ENCODE measurements at regions not wholly inside any gene's neighbourhood (a gene's known extent, or its start where the extent isn't known, plus 50 kb on each side); places are given as distances from the start of the nearest gene placed in this dataset.

GRCh38 chr2:103002954-103003353 lies 241.1 kb downstream of the TMEM182 start:
- no peak overlapping the region for H3K4me3 Mint-ChIP-seq (ENCODE audit: unreplicated experiment)
- TF ChIP-seq CTCF (IDR thresholded peaks at IDR 0.05; ENCODE audit: partially characterized antibody, unreplicated experiment) = no peak
- no peaks in the 10 kb centered on the region for H3K27me3 Mint-ChIP-seq (ENCODE audit: unreplicated experiment)
- H3K4me1 Mint-ChIP-seq (ENCODE audit: low read depth, unreplicated experiment) = no peaks in the 10 kb centered on the region
- no peaks in the 10 kb centered on the region for H3K9me3 Mint-ChIP-seq (ENCODE audit: unreplicated experiment)
- H3K27ac Mint-ChIP-seq (ENCODE audit: unreplicated experiment) = no peak overlapping the region
- H3K36me3 Mint-ChIP-seq (ENCODE audit: unreplicated experiment) = no peaks in the 10 kb centered on the region
- no peak for DNase-seq

DNA sequence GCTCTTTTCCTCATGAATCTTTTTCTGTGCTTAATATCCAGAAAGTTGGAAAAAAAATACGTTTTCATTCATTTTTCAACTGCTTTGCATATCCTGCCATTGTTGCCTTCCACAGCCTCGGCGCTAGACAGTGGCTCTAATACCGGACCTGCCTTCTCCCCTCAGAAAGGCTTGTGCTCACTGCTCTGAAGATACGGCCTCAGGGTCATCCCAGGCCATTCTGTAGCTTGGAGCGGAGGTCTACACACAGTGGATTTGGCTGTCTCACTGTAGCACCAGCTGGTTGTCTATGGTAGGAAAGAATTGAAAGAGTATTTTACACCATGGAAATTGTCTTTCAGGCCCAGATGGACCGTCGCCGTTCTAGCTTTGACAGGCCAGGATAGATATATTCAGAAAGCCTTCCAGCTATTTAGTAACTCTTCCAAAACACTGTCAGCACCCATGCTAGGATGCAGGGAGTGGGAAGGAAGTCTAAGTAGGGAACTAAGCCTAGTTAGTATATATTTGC lies 242.0 kb downstream of the TMEM182 start:
- Mint-ChIP-seq H3K27me3 (ENCODE audit: unreplicated experiment) (no peaks in the 10 kb centered on the region), H3K4me3 (ENCODE audit: unreplicated experiment) (no peak overlapping the region), H3K9me3 (ENCODE audit: unreplicated experiment) (no peaks in the 10 kb centered on the region), H3K4me1 (ENCODE audit: low read depth, unreplicated experiment) (no peaks in the 10 kb centered on the region), H3K27ac (ENCODE audit: unreplicated experiment) (no peak overlapping the region), H3K36me3 (ENCODE audit: unreplicated experiment) (no peaks in the 10 kb centered on the region)
- no peak for TF ChIP-seq CTCF (IDR thresholded peaks at IDR 0.05; ENCODE audit: partially characterized antibody, unreplicated experiment)
- DNase-seq = no peak

GRCh38 chr2:103004426-103004942 lies 242.7 kb downstream of the TMEM182 start:
- Mint-ChIP-seq H3K27ac (ENCODE audit: unreplicated experiment) (no peak overlapping the region), H3K27me3 (ENCODE audit: unreplicated experiment) (no peaks in the 10 kb centered on the region), H3K4me3 (ENCODE audit: unreplicated experiment) (no peak overlapping the region), H3K4me1 (ENCODE audit: low read depth, unreplicated experiment) (peaks cover 2% of the 10 kb centered on the region), H3K9me3 (ENCODE audit: unreplicated experiment) (no peaks in the 10 kb centered on the region), H3K36me3 (ENCODE audit: unreplicated experiment) (no peaks in the 10 kb centered on the region)
- no peak for TF ChIP-seq CTCF (IDR thresholded peaks at IDR 0.05; ENCODE audit: partially characterized antibody, unreplicated experiment)
- no peak for DNase-seq

- no peaks in the 10 kb centered on the region for H3K27me3 Mint-ChIP-seq (ENCODE audit: unreplicated experiment)
- H3K4me1 Mint-ChIP-seq (ENCODE audit: low read depth, unreplicated experiment) = peaks cover 10% of the 10 kb centered on the region
- H3K4me3 Mint-ChIP-seq (ENCODE audit: unreplicated experiment) = no peak overlapping the region
- H3K36me3 Mint-ChIP-seq (ENCODE audit: unreplicated experiment) = no peaks in the 10 kb centered on the region
- peaks cover 4% of the 10 kb centered on the region for H3K9me3 Mint-ChIP-seq (ENCODE audit: unreplicated experiment)
- no peak overlapping the region for H3K27ac Mint-ChIP-seq (ENCODE audit: unreplicated experiment)
- no peak for DNase-seq
- no peak for TF ChIP-seq CTCF (IDR thresholded peaks at IDR 0.05; ENCODE audit: partially characterized antibody, unreplicated experiment)
These were observed 243.6 kb downstream of the TMEM182 start for GRCh38 chr2:103005393-103005792.

DNA sequence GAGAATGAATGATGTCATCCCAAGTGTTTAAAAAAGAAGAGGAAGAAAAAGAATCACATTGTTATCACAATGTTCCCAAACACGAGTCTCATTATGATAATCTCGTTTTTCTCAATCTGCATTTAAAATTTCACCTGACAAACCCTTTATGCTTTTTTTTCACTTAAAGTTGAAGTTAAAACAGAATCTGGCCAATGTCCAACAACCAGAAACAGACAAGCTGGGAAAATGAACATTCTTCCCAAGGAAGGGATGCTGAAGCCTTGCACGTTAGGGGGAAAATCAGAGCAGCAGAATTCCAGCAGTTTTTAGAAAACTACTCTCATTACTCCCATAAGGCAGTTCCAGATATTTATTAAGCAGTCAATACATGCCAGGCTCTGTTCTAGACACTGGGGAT lies 245.3 kb downstream of the TMEM182 start:
- TF ChIP-seq CTCF (IDR thresholded peaks at IDR 0.05; ENCODE audit: partially characterized antibody, unreplicated experiment) = no peak
- no peaks in the 10 kb centered on the region for H3K36me3 Mint-ChIP-seq (ENCODE audit: unreplicated experiment)
- H3K9me3 Mint-ChIP-seq (ENCODE audit: unreplicated experiment) = peaks cover 4% of the 10 kb centered on the region
- no peak overlapping the region for H3K27ac Mint-ChIP-seq (ENCODE audit: unreplicated experiment)
- H3K27me3 Mint-ChIP-seq (ENCODE audit: unreplicated experiment) = no peaks in the 10 kb centered on the region
- no peak overlapping the region for H3K4me3 Mint-ChIP-seq (ENCODE audit: unreplicated experiment)
- no peak for DNase-seq
- peaks cover 17% of the 10 kb centered on the region for H3K4me1 Mint-ChIP-seq (ENCODE audit: low read depth, unreplicated experiment)
